Dendritic cell treated with granulocyte-macrophage colony-stimulating factor and Interleukin-4, amounts not matched to agents 40 ng/mL and 50 ng/mL, for 4 days (primary cell): ENCODE measurements at regions not wholly inside any gene's neighbourhood (a gene's known extent, or its start where the extent isn't known, plus 50 kb on each side); places are given as distances from the start of the nearest gene placed in this dataset.

Experiments used
- H3K27ac Mint-ChIP-seq: one replicate; pipeline ENCODE4 v1.8.0; 2022; ENCODE audit warnings: mild to moderate bottlenecking, mixed read lengths
- H3K27me3 Mint-ChIP-seq: one replicate; pipeline ENCODE4 v1.8.0; 2022; ENCODE audit warnings: mild to moderate bottlenecking, mixed read lengths
- H3K36me3 Mint-ChIP-seq: one replicate; pipeline ENCODE4 v1.8.0; 2022; ENCODE audit warnings: low read depth, mixed read lengths
- H3K4me1 Mint-ChIP-seq: one replicate; pipeline ENCODE4 v1.8.0; 2022; ENCODE audit warnings: low read depth, mixed read lengths
- H3K4me3 Mint-ChIP-seq: one replicate; pipeline ENCODE4 v1.8.0; 2022; ENCODE audit warnings: mild to moderate bottlenecking, moderate library complexity, mixed read lengths
- H3K9me3 Mint-ChIP-seq: one replicate; pipeline ENCODE4 v1.8.0; 2022; ENCODE audit warnings: mixed read lengths
- intact Hi-C: fragments of 100-400 bp; cut with micrococcal nuclease; formaldehyde crosslinking; loops from one replicate; pipeline ENCODE4 v1.15.0; 2022

GRCh38 chr2:21281791-21282514, 158.2 kb downstream of the TDRD15 start:
- H3K9me3 Mint-ChIP-seq: no peaks in the 10 kb centered on the region
- H3K27me3 Mint-ChIP-seq: peaks cover 9% of the 10 kb centered on the region
- no peak overlapping the region for H3K27ac Mint-ChIP-seq
- no peaks in the 10 kb centered on the region for H3K4me1 Mint-ChIP-seq
- no peak overlapping the region for H3K4me3 Mint-ChIP-seq
- no peaks in the 10 kb centered on the region for H3K36me3 Mint-ChIP-seq
- intact Hi-C loops: no loop called here

DNA sequence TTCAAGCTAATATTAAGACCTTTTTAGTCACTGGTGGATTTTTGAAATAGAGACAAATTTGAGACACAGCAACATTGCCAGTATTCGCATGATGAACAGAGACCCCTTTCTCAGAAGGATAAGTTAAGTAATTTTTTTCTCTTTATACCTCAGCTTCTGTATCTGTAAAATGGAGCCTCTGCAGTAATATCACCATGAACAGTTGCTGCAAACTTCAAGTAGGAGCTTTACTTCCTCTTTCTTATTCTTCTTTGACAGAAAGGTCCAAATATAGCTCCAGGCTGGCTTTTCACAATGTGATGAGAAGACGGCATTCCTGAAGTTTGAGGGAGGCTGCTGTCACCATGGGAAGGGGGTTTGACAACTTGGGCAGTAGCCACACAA, 158.7 kb downstream of the TDRD15 start:
- intact Hi-C loops: no loop called here
- H3K27me3 Mint-ChIP-seq: peaks cover 9% of the 10 kb centered on the region
- H3K4me3 Mint-ChIP-seq: no peak overlapping the region
- no peaks in the 10 kb centered on the region for H3K4me1 Mint-ChIP-seq
- H3K9me3 Mint-ChIP-seq: no peaks in the 10 kb centered on the region
- no peak overlapping the region for H3K27ac Mint-ChIP-seq
- H3K36me3 Mint-ChIP-seq: no peaks in the 10 kb centered on the region

- no peaks in the 10 kb centered on the region for H3K9me3 Mint-ChIP-seq
- H3K27me3 Mint-ChIP-seq: peaks cover 6% of the 10 kb centered on the region
- H3K4me1 Mint-ChIP-seq: no peaks in the 10 kb centered on the region
- H3K36me3 Mint-ChIP-seq: no peaks in the 10 kb centered on the region
- intact Hi-C loops: no loop called here
- H3K27ac Mint-ChIP-seq: no peak overlapping the region
- H3K4me3 Mint-ChIP-seq: no peak overlapping the region
These were observed 164.5 kb downstream of the TDRD15 start for GRCh38 chr2:21288299-21288698.

DNA sequence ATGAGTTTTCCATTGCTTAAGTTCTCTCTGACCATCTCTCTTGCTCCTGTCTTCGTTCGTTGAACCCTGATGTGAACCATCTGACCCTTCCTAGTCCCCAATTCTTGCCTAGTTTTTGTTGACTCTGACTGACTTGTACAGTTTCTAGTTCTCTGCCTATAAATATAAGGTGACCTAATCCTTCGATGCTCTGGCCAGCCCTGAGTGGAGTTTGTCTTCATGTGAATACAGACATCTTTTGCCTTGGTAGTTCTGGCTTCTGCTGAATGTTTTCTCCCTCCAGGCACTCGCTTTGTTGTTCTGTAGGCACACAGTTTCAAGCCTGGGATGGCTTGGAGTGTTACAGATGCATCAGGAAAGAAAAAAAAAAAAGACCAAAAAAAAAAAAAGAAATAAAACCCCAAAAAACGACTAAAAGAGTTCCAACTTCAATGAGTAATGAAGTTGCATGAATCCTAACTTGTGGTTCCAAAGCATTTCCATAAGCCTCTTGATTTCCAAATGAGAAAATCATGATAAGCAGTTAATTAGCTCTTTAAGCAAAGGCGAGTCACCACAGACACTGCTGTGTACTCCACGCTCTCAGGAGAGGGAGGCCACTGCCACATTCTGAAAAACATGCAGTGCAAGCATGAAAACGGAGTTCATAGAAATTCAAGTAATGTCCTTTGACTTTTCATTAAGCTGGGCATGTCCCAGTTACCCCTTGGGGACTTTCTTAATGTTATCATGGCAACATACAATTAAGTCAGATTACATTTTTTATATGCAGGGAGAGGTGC, 165.2 kb downstream of the TDRD15 start:
- Mint-ChIP-seq H3K27ac (no peak overlapping the region), H3K4me3 (no peak overlapping the region)

DNA sequence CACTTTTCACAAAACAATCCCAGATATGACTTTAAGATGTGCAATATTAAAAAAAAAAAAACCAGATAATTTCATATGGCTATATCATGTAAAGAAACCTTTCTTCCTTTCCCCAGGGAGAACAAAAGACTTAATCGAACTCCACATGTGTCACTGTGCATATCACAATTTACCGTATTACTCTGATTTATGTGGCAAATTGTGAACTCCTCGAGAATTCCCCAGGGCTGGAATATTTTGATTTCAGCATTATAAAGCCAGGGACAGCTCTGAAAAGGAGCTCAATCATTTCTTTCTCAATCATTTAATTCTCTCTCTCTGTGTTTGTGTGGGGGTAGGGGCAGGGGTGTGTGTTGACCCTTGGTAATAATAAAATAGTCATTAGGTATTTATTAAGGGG, 165.8 kb downstream of the TDRD15 start:
- Mint-ChIP-seq H3K4me1 (no peaks in the 10 kb centered on the region), H3K4me3 (no peak overlapping the region), H3K9me3 (no peaks in the 10 kb centered on the region), H3K27ac (no peak overlapping the region), H3K27me3 (peaks cover 6% of the 10 kb centered on the region), H3K36me3 (no peaks in the 10 kb centered on the region)
- intact Hi-C loops: no loop called here

More for the DNA sequence above, 165.2 kb downstream of the TDRD15 start:
- intact Hi-C loops: no loop called here
- Mint-ChIP-seq H3K27me3 (peaks cover 6% of the 10 kb centered on the region), H3K36me3 (no peaks in the 10 kb centered on the region), H3K4me1 (no peaks in the 10 kb centered on the region), H3K9me3 (no peaks in the 10 kb centered on the region)

DNA sequence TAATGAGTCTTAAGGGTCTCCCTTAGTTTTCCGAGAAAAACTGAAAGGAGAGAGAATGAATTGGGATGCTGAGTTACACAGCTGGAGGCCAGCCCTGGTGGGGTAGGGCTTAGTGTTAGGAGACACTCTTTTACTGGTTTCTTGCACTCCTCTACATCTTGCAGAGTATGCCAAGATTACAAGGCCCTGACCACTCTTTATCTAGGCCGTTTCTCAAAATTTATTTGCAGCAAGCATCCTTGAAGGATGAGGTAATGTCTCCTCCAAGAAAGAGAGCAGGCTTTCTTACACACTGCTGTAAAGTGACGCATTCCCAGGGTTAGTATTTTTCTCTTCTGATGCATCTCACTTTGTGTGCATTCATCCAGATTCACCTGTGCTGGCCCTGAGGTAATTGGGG, 166.2 kb downstream of the TDRD15 start:
- Mint-ChIP-seq H3K4me3 (no peak overlapping the region), H3K36me3 (no peaks in the 10 kb centered on the region), H3K27me3 (peaks cover 6% of the 10 kb centered on the region)

GRCh38 chr2:21291426-21291825, 167.7 kb downstream of the TDRD15 start:
- no peaks in the 10 kb centered on the region for H3K9me3 Mint-ChIP-seq
- peaks cover 4% of the 10 kb centered on the region for H3K27me3 Mint-ChIP-seq
- no peaks in the 10 kb centered on the region for H3K36me3 Mint-ChIP-seq
- H3K4me1 Mint-ChIP-seq: no peaks in the 10 kb centered on the region
- no peak overlapping the region for H3K4me3 Mint-ChIP-seq
- intact Hi-C loops: no loop called here
- no peak overlapping the region for H3K27ac Mint-ChIP-seq

More for the DNA sequence above, 166.2 kb downstream of the TDRD15 start:
- no peaks in the 10 kb centered on the region for H3K4me1 Mint-ChIP-seq
- intact Hi-C loops: no loop called here
- no peak overlapping the region for H3K27ac Mint-ChIP-seq
- no peaks in the 10 kb centered on the region for H3K9me3 Mint-ChIP-seq

- H3K27ac Mint-ChIP-seq: no peak overlapping the region
- intact Hi-C loops: no loop called here
- peaks cover 8% of the 10 kb centered on the region for H3K27me3 Mint-ChIP-seq
These were observed 170.7 kb downstream of the TDRD15 start for GRCh38 chr2:21294446-21294845.

DNA sequence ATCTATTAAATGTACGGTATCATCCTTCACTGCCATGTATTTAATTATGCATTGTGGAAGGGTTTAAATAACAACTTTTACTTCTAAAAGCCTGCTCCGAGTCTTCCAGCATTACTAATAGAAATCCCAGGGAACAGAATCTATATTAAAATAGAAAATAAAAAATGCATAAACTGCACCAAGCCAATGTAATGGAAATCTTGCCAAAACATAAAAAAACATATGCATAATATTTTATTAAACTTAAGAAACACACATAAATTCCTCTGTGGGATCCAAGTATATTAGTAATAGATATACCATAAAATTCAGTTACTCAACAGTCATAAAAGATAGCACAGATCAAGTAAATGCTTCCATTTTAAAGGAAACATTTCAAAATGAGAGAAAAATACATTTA, 175.6 kb downstream of the TDRD15 start:
- Mint-ChIP-seq H3K9me3 (no peaks in the 10 kb centered on the region), H3K36me3 (no peaks in the 10 kb centered on the region), H3K27ac (no peak overlapping the region), H3K4me3 (no peak overlapping the region), H3K27me3 (peaks cover 10% of the 10 kb centered on the region), H3K4me1 (no peaks in the 10 kb centered on the region)
- intact Hi-C loops: no loop called here

More at GRCh38 chr2:21294446-21294845, 170.7 kb downstream of the TDRD15 start:
- Mint-ChIP-seq H3K9me3 (no peaks in the 10 kb centered on the region), H3K4me1 (no peaks in the 10 kb centered on the region), H3K4me3 (no peak overlapping the region), H3K36me3 (no peaks in the 10 kb centered on the region)

- Mint-ChIP-seq H3K27me3 (peaks cover 6% of the 10 kb centered on the region), H3K4me1 (no peaks in the 10 kb centered on the region)
- intact Hi-C loops: no loop called here
These were observed 178.2 kb downstream of the TDRD15 start for GRCh38 chr2:21301871-21302455.

GRCh38 chr2:21303876-21304275, 180.1 kb downstream of the TDRD15 start:
- Mint-ChIP-seq H3K36me3 (no peaks in the 10 kb centered on the region), H3K4me1 (no peaks in the 10 kb centered on the region), H3K27ac (no peak overlapping the region), H3K4me3 (no peak overlapping the region), H3K27me3 (peaks cover 2% of the 10 kb centered on the region), H3K9me3 (no peaks in the 10 kb centered on the region)
- intact Hi-C loops: no loop called here

More at GRCh38 chr2:21301871-21302455, 178.2 kb downstream of the TDRD15 start:
- no peak overlapping the region for H3K4me3 Mint-ChIP-seq
- H3K36me3 Mint-ChIP-seq: no peaks in the 10 kb centered on the region
- H3K27ac Mint-ChIP-seq: no peak overlapping the region
- no peaks in the 10 kb centered on the region for H3K9me3 Mint-ChIP-seq

DNA sequence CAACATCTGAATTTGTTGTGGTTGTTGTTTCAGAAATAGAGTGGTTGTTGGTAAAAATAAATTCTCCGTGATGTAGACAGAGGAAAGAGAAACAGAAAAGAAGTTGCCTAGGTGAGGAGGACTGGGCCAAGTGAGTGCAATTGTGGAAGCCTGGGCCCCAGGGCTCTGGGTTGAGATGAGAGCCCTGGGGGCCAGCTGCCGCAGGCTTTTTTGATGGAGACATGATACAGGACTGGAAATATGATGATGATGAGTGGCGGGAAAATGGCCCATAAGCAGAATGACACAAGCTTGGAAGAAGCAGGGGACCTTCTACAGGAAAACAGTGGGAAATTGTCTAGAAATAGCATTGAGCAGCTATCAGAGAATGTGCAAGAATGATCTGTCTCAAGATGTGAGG, 181.8 kb downstream of the TDRD15 start:
- no peaks in the 10 kb centered on the region for H3K4me1 Mint-ChIP-seq
- no peak overlapping the region for H3K27ac Mint-ChIP-seq
- peaks cover 2% of the 10 kb centered on the region for H3K27me3 Mint-ChIP-seq
- no peaks in the 10 kb centered on the region for H3K9me3 Mint-ChIP-seq
- intact Hi-C loops: no loop called here
- no peak overlapping the region for H3K4me3 Mint-ChIP-seq
- H3K36me3 Mint-ChIP-seq: no peaks in the 10 kb centered on the region

GRCh38 chr2:21306235-21306634, 182.5 kb downstream of the TDRD15 start:
- H3K27ac Mint-ChIP-seq: no peak overlapping the region
- no peaks in the 10 kb centered on the region for H3K27me3 Mint-ChIP-seq
- intact Hi-C loops: no loop called here
- H3K4me3 Mint-ChIP-seq: no peak overlapping the region
- H3K9me3 Mint-ChIP-seq: no peaks in the 10 kb centered on the region
- no peaks in the 10 kb centered on the region for H3K36me3 Mint-ChIP-seq
- H3K4me1 Mint-ChIP-seq: no peaks in the 10 kb centered on the region

DNA sequence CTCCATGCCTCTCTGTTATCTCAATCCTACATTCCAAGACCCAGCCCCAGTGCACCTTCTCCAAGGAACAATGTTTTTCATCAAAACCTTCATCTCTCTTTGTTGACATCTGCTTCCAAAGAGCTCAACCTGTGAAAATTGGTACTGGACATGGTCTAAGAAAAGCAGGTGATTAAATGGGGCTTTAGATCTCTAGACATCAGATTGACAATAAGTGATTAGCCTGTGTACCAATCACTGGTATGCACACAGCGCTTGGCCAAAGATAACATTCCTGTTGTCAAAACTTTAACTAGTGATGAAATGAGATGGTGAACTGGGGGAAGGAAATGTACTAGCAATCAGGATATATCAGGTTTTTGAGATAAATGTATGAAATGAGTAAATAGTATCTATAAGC, 183.3 kb downstream of the TDRD15 start:
- Mint-ChIP-seq H3K27me3 (no peaks in the 10 kb centered on the region), H3K27ac (no peak overlapping the region), H3K9me3 (no peaks in the 10 kb centered on the region), H3K36me3 (no peaks in the 10 kb centered on the region), H3K4me3 (no peak overlapping the region), H3K4me1 (no peaks in the 10 kb centered on the region)
- intact Hi-C loops: no loop called here
